Heart right ventricle (tissue), 16 donors: ENCODE measurements at regions not wholly inside any gene's neighbourhood (a gene's known extent, or its start where the extent isn't known, plus 50 kb on each side); places are given as distances from the start of the nearest gene placed in this dataset.
A peak's percentile ranks its signal among the peaks of the same experiment; 100 is the strongest.

Source experiments
- ATAC-seq, 8 donors: fragments of 200-7000 bp; cut with Tn5 transposase; one replicate each; pipeline ENCODE4 v1.9.1; 2020; ENCODE audit warnings: mild to moderate bottlenecking in 8 of 8, moderate library complexity in 8 of 8, moderate number of reproducible peaks in 1 of 8
- DNase-seq, 2 donors: peaks; one replicate each; pipeline ENCODE4 v3.0.0-alpha.2; 2020
- H3K27ac ChIP-seq, 10 donors: fragments of 200-600 bp; sonication (generic) in 2 of 10; one replicate each; pipeline versions ENCODE4 v1.5.0 to v1.8.0; 2020 to 2022; ENCODE audit warnings: mild to moderate bottlenecking in 3 of 10
- H3K27me3 ChIP-seq, 7 donors: fragments of 200-600 bp; one replicate each; pipeline ENCODE4 v1.8.0; 2021 to 2022; ENCODE audit warnings: mild to moderate bottlenecking in 2 of 7
- H3K36me3 ChIP-seq, 9 donors: fragments of 200-600 bp; sonication (generic) in 1 of 9; one replicate each; pipeline versions ENCODE4 v1.5.0 to v1.8.0; 2020 to 2022; ENCODE audit warnings: mild to moderate bottlenecking in 2 of 9
- H3K4me1 ChIP-seq, 9 donors: fragments of 200-600 bp; sonication (generic) in 1 of 9; one replicate each; pipeline versions ENCODE4 v1.5.0 to v1.8.0; 2020 to 2022; ENCODE audit warnings: mild to moderate bottlenecking in 4 of 9
- H3K4me3 ChIP-seq, 10 donors: fragments of 200-600 bp; sonication (generic) in 2 of 10; one replicate each; pipeline versions ENCODE4 v1.5.0 to v1.8.0; 2020 to 2022; ENCODE audit warnings: mild to moderate bottlenecking in 7 of 10, moderate library complexity in 2 of 10
- H3K9me3 ChIP-seq, 11 donors: fragments of 200-600 bp in 10 of 11; sonication (generic) in 2 of 11; one replicate each; pipeline versions ENCODE4 v1.5.0 to v1.8.0; 2013 to 2022; ENCODE audit warnings: mild to moderate bottlenecking in 2 of 11, control low read depth in 1 of 11, moderate library complexity in 1 of 11
- WGBS, 2 donors: extraction: QIAGEN DNeasy Blood & Tissue Kit; methylation state at CpG; one replicate each; pipeline ENCODE4 v1.1.7; 2013; ENCODE audit warnings: inconsistent platforms in 1 of 2; 5-methylcytosine and 5-hydroxymethylcytosine counted together
- intact Hi-C, 10 donors: fragments of 100-400 bp; cut with DNase I; formaldehyde crosslinking; loops; one replicate each; pipeline versions ENCODE4 v1.11.1 to v1.14.2; 2022
- TF ChIP-seq, protein P1 (sequence below), 9 donors: fragments of 200-600 bp; sonication (generic) in 2 of 9; IDR thresholded peaks; one replicate each; pipeline versions ENCODE4 v1.5.0 to v1.8.0; 2021 to 2022; ENCODE audit warnings: antibody characterized with exemption in 9 of 9, mild to moderate bottlenecking in 5 of 9, moderate library complexity in 1 of 9
- donor health status: Arrhythmogenic right ventricular cardiomyopathy.
- donor health status: ischemic (EF 13 %, LVEDD 7.1; RV severe dilation, severe dysfunction).
- donor health status: healthy with polysubstance abuse.
- donor health status: DM: no; HTN: yes; CAD: no.
- donor health status: DM: no; HTN: no; CAD: no.
- donor health status: ischemic (EF 25% LVEDD 6.9; RV normal size, moderate dysfunction).
- donor health status: ischemic (EF 25% LVEDD 5.7; RV mildly dilated, moderate dysfunction).
- donor health status: healthy.
- donor health status: DM: yes; HTN: yes; CAD: no.
- donor health status: Ischemic cardiomyopathy.
- donor health status: ischemic (EF 35%, LVEDD 5.7; RV mildly dilated, moderate dysfunction).
- donor health status: nonischemic (EF 11% LVEDD 7.7; RV severe dilation, severe dysfunction).
- donor health status: DM: yes; HTN: yes; CAD: no.
- donor health status: PGD.
- donor health status: ischemic (EF 29% LVEDD 5.4; RV normal size, mild dysfunction).
- donor health status: nonischemic (EF 23%, LVEDD 6.1; RV moderate dilation, normal function).

DNA sequence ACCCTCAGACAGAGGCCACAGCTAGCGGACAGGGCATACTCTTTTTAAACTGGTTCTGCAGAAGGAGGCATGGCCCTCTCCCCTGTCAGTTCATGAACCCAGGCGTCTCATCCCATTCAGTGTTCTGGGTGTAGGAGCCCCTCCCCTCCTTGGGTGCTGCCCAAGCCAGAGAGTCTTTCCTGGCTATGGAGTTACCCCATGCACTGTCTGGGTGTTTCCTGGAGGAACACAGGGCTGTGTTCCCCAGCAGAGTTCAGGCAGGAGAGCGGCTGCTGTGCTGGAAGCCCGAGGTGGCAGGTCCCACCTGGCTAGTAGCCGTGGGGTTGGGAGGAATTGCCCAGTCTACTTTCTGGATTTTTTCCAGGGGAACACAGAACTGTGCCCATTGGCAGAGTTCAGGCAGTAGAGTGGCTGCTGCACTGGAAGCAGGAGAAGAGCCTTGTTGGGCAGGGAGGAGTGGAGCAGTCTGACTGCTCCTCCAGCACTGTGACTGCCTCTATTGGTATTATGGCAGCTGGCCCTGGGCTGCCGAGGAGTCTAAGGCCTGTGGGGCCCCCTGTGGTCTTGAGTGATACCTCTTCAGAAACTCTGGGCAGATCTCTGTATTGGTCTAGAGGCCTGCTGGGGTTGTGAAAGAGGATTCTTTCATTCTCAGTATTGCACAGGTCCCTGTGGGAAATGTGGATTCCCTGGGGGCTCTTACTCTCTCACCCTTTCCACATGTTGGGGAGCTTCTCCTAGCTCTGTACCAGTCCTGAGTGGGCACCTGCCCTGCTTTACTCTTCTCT, 168.3 kb downstream of the PCDH20 start:
- H3K36me3 ChIP-seq, result no peaks in the 10 kb centered on the region
- DNase-seq (no peak), ATAC-seq (peak in 1 of 8 donors; percentile 31)
- intact Hi-C loops, result no loop called here
- no peak overlapping the region for H3K4me3 ChIP-seq
- TF ChIP-seq, protein P1, sequence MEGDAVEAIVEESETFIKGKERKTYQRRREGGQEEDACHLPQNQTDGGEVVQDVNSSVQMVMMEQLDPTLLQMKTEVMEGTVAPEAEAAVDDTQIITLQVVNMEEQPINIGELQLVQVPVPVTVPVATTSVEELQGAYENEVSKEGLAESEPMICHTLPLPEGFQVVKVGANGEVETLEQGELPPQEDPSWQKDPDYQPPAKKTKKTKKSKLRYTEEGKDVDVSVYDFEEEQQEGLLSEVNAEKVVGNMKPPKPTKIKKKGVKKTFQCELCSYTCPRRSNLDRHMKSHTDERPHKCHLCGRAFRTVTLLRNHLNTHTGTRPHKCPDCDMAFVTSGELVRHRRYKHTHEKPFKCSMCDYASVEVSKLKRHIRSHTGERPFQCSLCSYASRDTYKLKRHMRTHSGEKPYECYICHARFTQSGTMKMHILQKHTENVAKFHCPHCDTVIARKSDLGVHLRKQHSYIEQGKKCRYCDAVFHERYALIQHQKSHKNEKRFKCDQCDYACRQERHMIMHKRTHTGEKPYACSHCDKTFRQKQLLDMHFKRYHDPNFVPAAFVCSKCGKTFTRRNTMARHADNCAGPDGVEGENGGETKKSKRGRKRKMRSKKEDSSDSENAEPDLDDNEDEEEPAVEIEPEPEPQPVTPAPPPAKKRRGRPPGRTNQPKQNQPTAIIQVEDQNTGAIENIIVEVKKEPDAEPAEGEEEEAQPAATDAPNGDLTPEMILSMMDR (IDR thresholded peaks at IDR 0.05), result no peak
- 75 to 79% methylated on average over 6 of the region's 6 CpGs for WGBS, 2 donors
- no peak overlapping the region for H3K27ac ChIP-seq
- no peaks in the 10 kb centered on the region for H3K27me3 ChIP-seq
- H3K4me1 ChIP-seq, result no peaks in the 10 kb centered on the region
- H3K9me3 ChIP-seq, result peaks cover 0 to 28% (median 0%) of the 10 kb centered on the region in 11 donors

DNA sequence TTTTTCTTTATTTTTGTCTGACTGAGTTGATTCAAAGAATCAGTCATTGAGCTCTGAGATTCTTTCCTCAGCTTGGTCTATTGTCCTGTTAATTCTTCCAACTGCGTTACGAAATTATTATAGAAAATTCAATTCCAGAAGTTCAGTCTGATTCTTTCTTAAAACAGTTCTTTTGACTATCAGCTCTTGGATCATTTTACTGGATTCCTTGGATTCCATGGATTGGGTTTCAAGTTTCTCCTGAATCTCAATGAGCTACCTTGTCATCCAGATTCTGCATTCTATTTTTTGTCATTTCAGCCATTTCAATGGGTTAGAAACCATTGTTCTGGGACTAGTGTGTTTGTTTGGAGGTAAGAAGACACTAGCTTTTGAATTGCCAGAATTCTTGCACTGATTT, 169.3 kb downstream of the PCDH20 start:
- intact Hi-C loops, result no loop called here
- TF ChIP-seq, protein P1 (IDR thresholded peaks at IDR 0.05), result no peak
- 64 to 67% methylated on average over 2 of the region's 2 CpGs for WGBS, 2 donors

DNA sequence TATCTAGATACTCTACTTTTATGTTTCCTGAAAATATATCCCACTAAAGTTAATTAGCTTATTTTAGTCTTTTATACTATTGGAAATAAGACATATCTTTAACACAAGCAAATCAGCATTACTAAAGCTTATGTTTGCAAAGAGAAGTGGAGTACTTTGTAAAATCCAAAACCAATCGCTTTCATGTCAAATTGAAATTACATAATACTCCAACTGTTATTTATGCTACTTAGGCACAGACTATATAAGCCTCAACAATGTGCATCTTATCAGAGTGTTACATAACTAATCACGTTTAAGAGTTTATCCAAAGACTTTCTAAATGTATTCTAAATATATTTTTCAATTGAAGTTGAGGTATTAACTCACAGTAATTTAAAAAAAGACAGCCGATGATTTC, 200.0 kb downstream of the PCDH20 start:
- Histone ChIP-seq H3K27me3 (no peaks in the 10 kb centered on the region), H3K9me3 (peaks cover 0 to 21% (median 0%) of the 10 kb centered on the region in 11 donors), H3K4me3 (no peak overlapping the region), H3K36me3 (no peaks in the 10 kb centered on the region), H3K4me1 (no peaks in the 10 kb centered on the region), H3K27ac (no peak overlapping the region)
- intact Hi-C loops, result no loop called here
- TF ChIP-seq, protein P1 (IDR thresholded peaks at IDR 0.05), result no peak
- DNase-seq (no peak), ATAC-seq (no peak)
- WGBS, 2 donors, result 61 to 62% methylated on average over 3 of the region's 3 CpGs

More for the DNA sequence above, 169.3 kb downstream of the PCDH20 start:
- Histone ChIP-seq H3K4me1 (no peaks in the 10 kb centered on the region), H3K9me3 (peaks cover 0 to 28% (median 0%) of the 10 kb centered on the region in 11 donors), H3K4me3 (no peak overlapping the region), H3K27me3 (no peaks in the 10 kb centered on the region), H3K36me3 (no peaks in the 10 kb centered on the region), H3K27ac (no peak overlapping the region)
- DNase-seq, result no peak
- ATAC-seq, result no peak

DNA sequence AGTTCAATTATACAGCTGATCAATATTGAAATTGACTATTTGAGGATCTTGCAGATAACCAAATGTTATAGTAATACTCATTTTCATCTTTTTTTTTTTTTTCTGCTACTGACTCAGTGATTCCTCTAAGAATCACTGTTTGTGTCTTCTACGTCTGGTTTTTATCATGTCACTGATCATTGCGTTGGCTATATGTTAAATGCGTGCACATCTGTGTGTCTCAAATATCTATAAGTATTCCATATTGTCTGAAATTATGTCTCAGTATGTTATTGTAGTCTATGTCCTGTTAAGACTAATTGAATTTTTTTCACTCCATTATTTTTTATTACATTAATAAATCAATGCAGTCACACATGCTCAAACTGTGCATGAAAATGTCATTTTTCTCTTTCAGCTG, 200.5 kb downstream of the PCDH20 start:
- no peak for ATAC-seq
- intact Hi-C loops, result no loop called here
- TF ChIP-seq, protein P1 (IDR thresholded peaks at IDR 0.05), result no peak

More for the DNA sequence above, 200.5 kb downstream of the PCDH20 start:
- Histone ChIP-seq H3K9me3 (peaks cover 0 to 21% (median 0%) of the 10 kb centered on the region in 11 donors), H3K27me3 (no peaks in the 10 kb centered on the region), H3K27ac (no peak overlapping the region), H3K36me3 (no peaks in the 10 kb centered on the region), H3K4me1 (no peaks in the 10 kb centered on the region), H3K4me3 (no peak overlapping the region)
- no peak for DNase-seq
- WGBS, 2 donors, result 85 to 88% methylated on average over 3 of the region's 3 CpGs
